NCI-H1105 (cell line): ENCODE measurements at regions not wholly inside any gene's neighbourhood (a gene's known extent, or its start where the extent isn't known, plus 50 kb on each side); places are given as distances from the start of the nearest gene placed in this dataset.

ENCODE experiments used
- DNase-seq: peaks from one replicate; lab custom pipeline; 2025; lab: John Stamatoyannopoulos, UW

- no peak for DNase-seq
Observed at GRCh38 chr6:22027040-22027725, 269.7 kb downstream of the PRL start.

DNA sequence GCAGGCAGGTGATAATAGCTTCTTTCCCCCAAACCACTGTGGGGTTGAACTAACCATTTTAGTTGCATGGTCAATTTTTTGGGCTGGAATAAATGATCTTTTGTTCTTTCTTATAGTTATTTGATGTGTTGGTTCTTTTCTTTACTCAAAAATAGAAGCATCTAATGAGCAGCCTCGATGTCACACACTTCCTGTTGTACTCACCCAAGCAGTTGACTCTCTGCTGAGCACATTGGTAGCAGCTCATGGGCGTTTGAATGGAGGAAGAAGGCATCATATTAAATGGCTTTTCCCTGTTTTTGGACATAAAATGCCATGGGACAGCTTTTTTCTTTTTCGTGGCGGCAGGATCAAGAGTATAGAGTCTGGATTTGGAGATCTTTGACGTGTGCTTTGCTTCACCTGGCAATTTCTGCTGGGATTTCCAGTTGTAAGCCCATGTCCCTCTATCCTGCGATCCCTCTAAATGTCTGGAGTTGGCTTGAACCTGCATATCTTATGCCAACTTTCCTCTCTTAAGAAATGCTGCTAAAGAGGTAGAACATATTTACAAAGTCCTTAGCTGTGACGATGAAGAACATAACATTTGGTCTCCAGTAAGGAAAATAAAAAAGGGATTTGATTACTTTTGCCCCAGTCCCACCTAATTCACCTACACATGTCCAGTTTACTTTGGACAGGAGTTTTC, 268.3 kb downstream of the PRL start:
- no peak for DNase-seq

- no peak for DNase-seq
Observed at GRCh38 chr6:22029171-22029570, 267.7 kb downstream of the PRL start.

GRCh38 chr6:22030730-22031619, 265.9 kb downstream of the PRL start:
- DNase-seq, result no peak

GRCh38 chr6:22035690-22036089, 261.1 kb downstream of the PRL start:
- no peak for DNase-seq

GRCh38 chr6:22036275-22036674, 260.6 kb downstream of the PRL start:
- DNase-seq, result peak; percentile 76

GRCh38 chr6:22036699-22037098, 260.1 kb downstream of the PRL start:
- no peak for DNase-seq

- DNase-seq, result no peak
Observed at GRCh38 chr6:22041797-22042480, 254.9 kb downstream of the PRL start.

- DNase-seq, result no peak
Observed at GRCh38 chr6:22042706-22043105, 254.1 kb downstream of the PRL start.

DNA sequence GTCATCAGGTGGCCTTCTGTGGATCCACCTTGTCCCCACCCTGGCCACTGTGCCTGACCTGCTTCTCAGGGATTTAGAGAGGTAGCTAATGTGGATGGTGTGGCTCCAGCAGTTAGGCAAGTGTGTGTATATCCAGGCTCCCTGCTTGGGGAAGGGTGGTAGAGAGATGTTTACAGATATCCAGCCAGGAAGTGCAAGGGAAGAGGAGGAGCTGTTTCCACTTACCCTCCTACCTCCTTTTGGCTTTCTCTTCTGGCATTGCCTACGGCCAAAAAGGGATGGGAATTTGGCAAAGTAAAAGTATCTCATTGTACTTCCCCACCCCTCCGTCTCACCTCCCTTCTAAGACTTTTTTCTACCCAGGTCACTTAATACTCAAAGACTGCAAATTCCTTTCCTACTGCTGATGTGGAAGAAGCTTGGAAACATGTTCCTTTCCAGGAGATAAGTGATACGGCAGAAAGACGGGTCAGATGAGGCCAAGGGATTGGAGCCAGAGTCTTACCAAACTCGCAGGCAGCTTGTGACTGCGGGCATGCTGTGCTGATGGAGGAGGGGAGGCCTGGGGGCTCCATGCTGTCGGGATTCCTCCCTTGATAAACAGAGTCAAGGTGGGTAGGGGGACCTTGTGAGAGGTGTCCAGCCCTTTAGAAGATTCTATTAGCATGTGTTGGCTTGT, 253.4 kb downstream of the PRL start:
- DNase-seq, result no peak

- no peak for DNase-seq
Observed at GRCh38 chr6:22045261-22045912, 251.4 kb downstream of the PRL start.

- DNase-seq, result no peak
Observed at GRCh38 chr6:22049002-22049401, 247.8 kb downstream of the PRL start.

DNA sequence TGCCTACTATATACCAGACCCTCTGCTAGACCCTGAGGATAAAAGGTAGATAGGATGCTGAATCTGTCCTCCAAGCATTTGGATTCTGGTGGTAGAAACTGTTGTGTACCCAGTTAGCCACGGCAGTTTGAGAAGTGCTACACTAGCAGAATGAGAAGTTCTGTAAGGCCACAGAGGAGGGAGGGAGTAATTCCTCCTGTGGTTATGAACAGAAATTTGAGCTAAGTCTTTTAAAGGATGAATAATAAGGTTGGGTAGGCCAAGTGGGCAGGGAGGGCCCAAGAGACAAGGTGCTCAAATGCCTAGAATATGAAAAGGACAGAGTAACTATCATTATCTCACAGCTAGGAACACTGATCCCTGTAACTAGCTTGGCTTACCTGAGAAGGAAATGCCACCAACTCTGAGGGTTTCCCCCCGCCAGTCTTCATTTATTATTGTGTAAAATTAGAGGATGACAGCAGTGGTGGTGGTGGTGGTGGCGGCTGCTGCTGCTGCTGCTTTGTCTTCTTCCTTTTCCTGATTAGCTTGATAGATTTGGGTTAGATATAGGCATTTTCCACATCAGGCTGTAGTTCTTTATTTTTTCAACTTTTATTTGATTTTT, 243.3 kb downstream of the PRL start:
- no peak for DNase-seq

DNA sequence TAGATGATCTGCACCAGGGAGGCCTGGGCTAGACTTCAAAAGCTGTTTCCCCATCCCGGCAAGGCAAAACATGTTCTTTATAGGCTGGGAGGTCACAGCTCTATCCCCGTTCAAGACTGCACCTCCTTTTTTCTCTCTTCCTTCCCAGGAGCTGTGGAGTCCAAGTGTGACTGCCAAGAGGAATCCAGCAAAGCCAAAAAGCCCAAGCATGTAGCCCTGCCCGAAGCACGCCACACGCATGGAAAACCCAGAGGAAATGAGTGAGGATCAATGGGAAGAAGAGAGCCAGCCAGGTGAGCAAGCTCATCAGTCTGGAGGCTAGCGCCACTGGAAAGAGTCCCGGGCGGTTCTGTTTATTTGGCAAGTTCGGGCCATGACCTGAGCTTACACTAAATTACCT, 240.4 kb downstream of the PRL start:
- no peak for DNase-seq

DNA sequence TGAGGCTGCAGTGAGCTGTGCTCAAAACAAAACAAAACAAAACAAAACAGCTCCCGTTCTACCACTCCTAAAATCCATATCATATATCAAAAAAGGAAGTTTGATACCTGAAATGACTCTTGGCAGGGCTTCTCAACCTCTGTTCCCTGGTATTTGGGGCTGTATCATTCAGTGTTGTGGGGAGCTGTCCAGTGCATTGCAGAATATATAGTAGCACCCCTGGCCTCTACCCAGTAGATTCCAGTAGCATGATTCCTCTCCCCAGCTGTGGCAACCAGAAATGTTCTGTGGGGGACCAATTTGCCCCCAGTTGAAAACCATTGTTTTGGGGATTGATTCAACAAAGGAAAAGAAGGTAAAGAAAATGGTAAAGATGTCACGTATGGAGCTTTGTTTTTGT, 238.9 kb downstream of the PRL start:
- no peak for DNase-seq

DNA sequence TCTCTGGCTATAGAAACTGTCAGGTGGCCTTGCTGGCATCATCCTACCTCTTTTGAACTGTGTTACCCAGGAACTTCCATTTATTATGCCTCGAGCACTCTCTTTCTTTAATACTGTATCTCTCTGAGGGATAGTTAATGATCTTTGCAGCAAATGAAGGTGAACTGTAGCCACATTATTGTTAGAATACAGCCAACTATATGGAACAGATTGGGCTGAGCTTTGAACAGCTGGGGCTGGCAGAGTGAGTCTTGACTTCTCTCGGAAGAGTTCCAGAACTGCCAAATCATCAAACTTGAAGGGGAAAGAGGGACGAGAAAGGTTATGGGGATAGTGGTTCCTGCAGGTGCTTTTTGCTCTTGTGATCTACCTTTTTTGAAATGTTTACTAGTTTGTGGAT, 237.7 kb downstream of the PRL start:
- no peak for DNase-seq

- DNase-seq, result no peak
Observed at GRCh38 chr6:22059946-22060345, 236.9 kb downstream of the PRL start.

DNA sequence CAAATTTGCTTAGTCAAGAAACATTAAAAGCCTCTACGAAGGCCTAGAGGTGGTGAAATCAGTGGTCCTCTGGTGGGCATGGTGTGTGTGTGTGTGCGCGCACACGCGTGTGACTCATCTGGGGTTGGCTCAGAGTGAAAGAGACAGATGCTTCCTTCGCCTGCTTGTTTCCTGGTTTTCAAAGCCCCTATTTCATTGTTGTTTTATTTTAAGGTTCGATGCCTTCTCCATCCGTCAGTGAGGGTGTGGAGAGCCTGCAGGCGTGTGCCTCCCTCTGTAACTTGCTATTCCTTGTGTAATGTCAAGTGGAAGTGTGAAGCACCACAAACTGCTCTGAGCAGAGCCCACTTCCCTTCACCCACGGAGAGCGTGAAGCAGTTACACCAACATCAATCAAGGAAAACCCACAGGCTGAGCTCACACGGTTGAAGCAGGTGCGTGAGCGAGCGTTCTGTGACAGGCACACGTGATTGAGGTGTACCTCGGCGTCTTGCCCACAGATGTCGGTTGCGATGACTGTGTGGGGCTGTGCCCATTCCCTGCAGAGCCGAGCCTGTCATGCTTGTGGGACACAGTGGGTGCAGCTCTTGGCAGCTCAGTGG, 233.9 kb downstream of the PRL start:
- DNase-seq, result no peak

DNA sequence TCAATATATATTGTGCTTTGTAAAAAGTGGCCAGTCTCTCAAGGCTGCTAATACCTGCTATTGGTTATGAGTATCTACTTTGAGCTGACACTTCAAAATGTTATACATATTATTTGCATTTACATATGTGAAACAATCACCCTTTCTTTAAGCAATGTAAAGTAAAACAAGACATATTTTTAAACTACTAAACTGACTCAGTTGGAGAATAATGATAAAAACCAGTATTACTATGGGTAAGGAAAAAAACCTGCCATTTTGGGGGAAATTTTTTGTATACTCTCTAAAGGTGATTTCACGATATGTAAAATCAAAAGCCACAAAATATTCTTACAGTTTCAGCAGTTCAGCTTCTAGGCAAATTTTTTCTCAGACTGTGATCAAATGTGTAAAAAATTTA, 232.3 kb downstream of the PRL start:
- no peak for DNase-seq

- no peak for DNase-seq
Observed at GRCh38 chr6:22067122-22067521, 229.7 kb downstream of the PRL start.
